HFFc6 (cell line): ENCODE measurements at regions not wholly inside any gene's neighbourhood (a gene's known extent, or its start where the extent isn't known, plus 50 kb on each side); places are given as distances from the start of the nearest gene placed in this dataset.

Experiments
- DNase-seq: peaks from one replicate; pipeline ENCODE4 v3.0.0-alpha.2; 2018
- H3K27ac Mint-ChIP-seq: 2 replicates; pipeline ENCODE4 v1.8.0; 2020; ENCODE audit warnings: mild to moderate bottlenecking, mixed read lengths
- H3K27me3 Mint-ChIP-seq: 2 replicates; pipeline ENCODE4 v1.8.0; 2021; ENCODE audit warnings: mild to moderate bottlenecking, moderate library complexity, mixed read lengths; ENCODE audit not compliant: insufficient read depth
- H3K36me3 Mint-ChIP-seq: 2 replicates; pipeline ENCODE4 v1.8.0; 2021; ENCODE audit warnings: low read depth, mixed read lengths
- H3K4me1 Mint-ChIP-seq: 2 replicates; pipeline ENCODE4 v1.8.0; 2020; ENCODE audit warnings: low read depth, mixed read lengths
- H3K4me3 Mint-ChIP-seq: 2 replicates; pipeline ENCODE4 v1.8.0; 2020; ENCODE audit warnings: mild to moderate bottlenecking, moderate library complexity, mixed read lengths
- H3K9me3 Mint-ChIP-seq: 2 replicates; pipeline ENCODE4 v1.8.0; 2020; ENCODE audit warnings: mild to moderate bottlenecking, mixed read lengths
- TF ChIP-seq, protein P1 (sequence below): fragments of 200-600 bp; sonication (generic); IDR thresholded peaks from 2 replicates; pipeline ENCODE4 v1.5.0; 2021; ENCODE audit warnings: antibody characterized with exemption, mild to moderate bottlenecking

DNA sequence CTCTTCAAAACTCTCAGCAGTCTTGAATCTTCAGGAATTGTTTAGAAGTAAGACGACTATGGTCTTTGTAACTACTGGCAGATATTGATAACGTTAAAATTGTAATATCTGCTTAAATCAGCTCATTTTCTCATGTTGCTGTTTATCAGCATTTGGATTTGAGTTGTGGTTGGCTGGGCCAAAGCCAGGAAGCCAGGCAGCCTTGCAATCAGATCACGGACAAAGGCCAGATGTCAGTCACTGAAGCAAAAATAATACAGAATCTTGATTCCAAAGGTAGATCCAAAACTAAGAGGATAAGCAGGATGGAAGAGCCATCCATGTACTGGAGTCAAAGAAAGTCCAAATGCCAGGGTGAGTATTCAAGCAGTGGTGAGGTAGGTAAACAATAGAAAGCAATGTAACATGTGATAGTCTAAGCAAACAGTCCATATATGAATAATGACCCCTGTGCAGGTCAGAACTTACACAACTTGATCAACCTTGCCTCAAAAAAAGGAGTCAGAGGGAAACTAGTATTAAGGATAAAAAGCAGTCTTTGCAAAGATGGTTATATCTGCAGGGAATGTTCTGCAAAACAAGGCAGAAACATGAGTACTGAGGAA, 95.8 kb upstream of the RAP1B start:
- TF ChIP-seq, protein P1, sequence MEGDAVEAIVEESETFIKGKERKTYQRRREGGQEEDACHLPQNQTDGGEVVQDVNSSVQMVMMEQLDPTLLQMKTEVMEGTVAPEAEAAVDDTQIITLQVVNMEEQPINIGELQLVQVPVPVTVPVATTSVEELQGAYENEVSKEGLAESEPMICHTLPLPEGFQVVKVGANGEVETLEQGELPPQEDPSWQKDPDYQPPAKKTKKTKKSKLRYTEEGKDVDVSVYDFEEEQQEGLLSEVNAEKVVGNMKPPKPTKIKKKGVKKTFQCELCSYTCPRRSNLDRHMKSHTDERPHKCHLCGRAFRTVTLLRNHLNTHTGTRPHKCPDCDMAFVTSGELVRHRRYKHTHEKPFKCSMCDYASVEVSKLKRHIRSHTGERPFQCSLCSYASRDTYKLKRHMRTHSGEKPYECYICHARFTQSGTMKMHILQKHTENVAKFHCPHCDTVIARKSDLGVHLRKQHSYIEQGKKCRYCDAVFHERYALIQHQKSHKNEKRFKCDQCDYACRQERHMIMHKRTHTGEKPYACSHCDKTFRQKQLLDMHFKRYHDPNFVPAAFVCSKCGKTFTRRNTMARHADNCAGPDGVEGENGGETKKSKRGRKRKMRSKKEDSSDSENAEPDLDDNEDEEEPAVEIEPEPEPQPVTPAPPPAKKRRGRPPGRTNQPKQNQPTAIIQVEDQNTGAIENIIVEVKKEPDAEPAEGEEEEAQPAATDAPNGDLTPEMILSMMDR, result no peak
- no peak overlapping the region for H3K4me3 Mint-ChIP-seq
- H3K27me3 Mint-ChIP-seq, result no peaks in the 10 kb centered on the region
- no peak overlapping the region for H3K27ac Mint-ChIP-seq
- H3K4me1 Mint-ChIP-seq, result peaks cover 6% of the 10 kb centered on the region
- H3K36me3 Mint-ChIP-seq, result no peaks in the 10 kb centered on the region
- H3K9me3 Mint-ChIP-seq, result no peaks in the 10 kb centered on the region
- no peak for DNase-seq

DNA sequence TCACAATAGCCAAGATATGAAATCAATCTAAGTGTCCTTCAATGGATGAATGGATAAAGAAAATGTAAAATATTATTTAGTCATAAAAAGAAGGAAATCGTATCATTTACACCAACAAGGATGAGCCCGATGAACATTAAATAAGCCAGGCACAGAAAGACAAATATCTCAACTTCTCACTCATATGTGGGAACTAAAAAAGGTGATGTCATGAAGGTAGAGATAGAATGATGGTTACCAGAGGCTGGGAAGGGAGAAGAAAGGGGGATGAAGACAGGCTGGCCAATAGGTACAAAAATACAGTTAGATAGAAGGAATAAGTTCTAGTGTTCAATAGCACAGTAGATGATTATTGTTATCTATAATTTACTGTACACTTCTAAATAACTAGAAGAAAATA, 94.9 kb upstream of the RAP1B start:
- no peak overlapping the region for H3K4me3 Mint-ChIP-seq
- no peaks in the 10 kb centered on the region for H3K36me3 Mint-ChIP-seq
- no peaks in the 10 kb centered on the region for H3K9me3 Mint-ChIP-seq
- H3K27ac Mint-ChIP-seq, result no peak overlapping the region
- H3K27me3 Mint-ChIP-seq, result no peaks in the 10 kb centered on the region
- TF ChIP-seq, protein P1, result no peak
- DNase-seq, result no peak
- peaks cover 1% of the 10 kb centered on the region for H3K4me1 Mint-ChIP-seq

GRCh38 chr12:68521321-68521839, 89.3 kb upstream of the RAP1B start:
- no peaks in the 10 kb centered on the region for H3K9me3 Mint-ChIP-seq
- peak; percentile 75 for DNase-seq
- TF ChIP-seq, protein P1, result no peak
- no peaks in the 10 kb centered on the region for H3K27me3 Mint-ChIP-seq
- H3K27ac Mint-ChIP-seq, result peak overlapping the region; percentile 98
- H3K4me1 Mint-ChIP-seq, result peaks cover 23% of the 10 kb centered on the region
- H3K36me3 Mint-ChIP-seq, result no peaks in the 10 kb centered on the region
- peak overlapping the region; percentile 84 for H3K4me3 Mint-ChIP-seq

DNA sequence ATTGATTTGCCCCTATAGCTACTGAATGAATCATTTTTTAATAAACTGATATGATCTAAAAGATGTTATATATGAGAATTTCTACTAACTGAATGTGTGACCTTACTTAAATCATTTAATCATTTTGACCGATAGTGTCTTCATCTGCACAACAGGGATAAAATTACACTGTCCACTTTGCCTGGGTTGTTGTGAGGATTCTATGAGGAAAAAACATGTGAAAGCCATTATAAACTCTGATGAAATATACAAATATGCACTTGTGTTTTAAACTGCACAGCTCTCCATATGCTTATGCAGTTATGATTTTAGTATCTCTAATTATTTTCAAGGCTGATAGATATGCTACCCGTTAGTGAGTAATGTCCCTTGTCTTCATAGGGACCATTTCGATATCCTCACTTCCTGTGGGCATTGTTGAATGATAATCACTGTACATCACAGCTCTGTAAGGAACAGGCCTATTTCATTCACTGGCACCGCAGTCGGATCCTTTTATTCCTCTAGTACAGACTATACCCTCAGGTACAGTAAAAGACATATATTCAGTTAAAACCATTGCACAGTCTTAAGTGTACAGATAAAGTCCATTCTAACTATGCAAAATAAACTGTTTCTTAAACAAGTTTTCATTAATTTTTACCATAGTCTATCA, 88.7 kb upstream of the RAP1B start:
- no peaks in the 10 kb centered on the region for H3K36me3 Mint-ChIP-seq
- TF ChIP-seq, protein P1, result no peak
- no peaks in the 10 kb centered on the region for H3K9me3 Mint-ChIP-seq
- H3K27me3 Mint-ChIP-seq, result no peaks in the 10 kb centered on the region
- no peak for DNase-seq
- peak overlapping the region; percentile 98 for H3K27ac Mint-ChIP-seq
- H3K4me3 Mint-ChIP-seq, result peak overlapping the region; percentile 84
- H3K4me1 Mint-ChIP-seq, result peaks cover 23% of the 10 kb centered on the region

DNA sequence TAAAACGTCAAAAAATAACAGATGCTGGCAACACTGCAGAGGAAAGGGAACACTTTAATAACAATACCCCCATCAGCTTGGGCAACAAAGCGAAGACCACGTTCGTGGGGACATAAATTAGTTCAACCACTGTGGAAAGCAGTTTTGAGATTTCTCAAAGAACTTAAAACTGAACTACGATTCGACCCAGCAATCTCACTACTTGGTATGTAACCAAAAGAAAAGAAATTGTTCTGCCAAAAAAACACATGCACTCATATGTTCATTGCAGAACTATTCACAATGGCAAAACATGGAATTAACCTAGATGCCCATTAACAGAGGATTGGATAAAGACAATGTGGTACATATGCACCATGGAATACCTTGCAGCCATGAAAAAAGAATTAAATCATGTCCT, 81.2 kb upstream of the RAP1B start:
- TF ChIP-seq, protein P1, result no peak
- no peaks in the 10 kb centered on the region for H3K9me3 Mint-ChIP-seq

More for the DNA sequence above, 81.2 kb upstream of the RAP1B start:
- DNase-seq, result no peak
- Mint-ChIP-seq H3K4me1 (peaks cover 12% of the 10 kb centered on the region), H3K27ac (no peak overlapping the region), H3K4me3 (no peak overlapping the region), H3K36me3 (no peaks in the 10 kb centered on the region), H3K27me3 (no peaks in the 10 kb centered on the region)
